NCI-H69 (cell line): ENCODE measurements at regions not wholly inside any gene's neighbourhood (a gene's known extent, or its start where the extent isn't known, plus 50 kb on each side); places are given as distances from the start of the nearest gene placed in this dataset.

Source experiments
- DNase-seq: peaks from one replicate; lab custom pipeline; 2025; lab: John Stamatoyannopoulos, UW

- no peak for DNase-seq
These were observed 416.8 kb downstream of the IRX2 start for GRCh38 chr5:2334719-2335118.

- DNase-seq: no peak
These were observed 418.2 kb downstream of the IRX2 start for GRCh38 chr5:2333291-2333690.

DNA sequence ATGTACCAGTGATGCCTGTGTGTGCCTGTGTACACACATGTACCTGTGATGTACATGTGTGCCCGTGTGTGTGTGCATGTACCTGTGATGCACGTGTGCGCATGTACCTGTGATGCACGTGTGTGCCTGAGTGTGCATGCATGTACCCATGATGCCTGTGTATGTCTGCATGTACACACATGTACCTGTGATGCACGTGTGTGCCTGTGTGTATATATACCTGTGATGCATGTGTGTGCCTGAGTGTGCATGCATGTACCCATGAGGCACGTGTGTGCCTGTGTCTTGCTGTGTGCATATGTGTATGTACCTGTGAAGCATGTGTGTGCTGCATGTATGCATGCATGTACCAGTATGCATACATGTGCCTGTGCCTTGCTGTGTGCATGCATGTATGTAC lies 419.0 kb downstream of the IRX2 start:
- no peak for DNase-seq

DNA sequence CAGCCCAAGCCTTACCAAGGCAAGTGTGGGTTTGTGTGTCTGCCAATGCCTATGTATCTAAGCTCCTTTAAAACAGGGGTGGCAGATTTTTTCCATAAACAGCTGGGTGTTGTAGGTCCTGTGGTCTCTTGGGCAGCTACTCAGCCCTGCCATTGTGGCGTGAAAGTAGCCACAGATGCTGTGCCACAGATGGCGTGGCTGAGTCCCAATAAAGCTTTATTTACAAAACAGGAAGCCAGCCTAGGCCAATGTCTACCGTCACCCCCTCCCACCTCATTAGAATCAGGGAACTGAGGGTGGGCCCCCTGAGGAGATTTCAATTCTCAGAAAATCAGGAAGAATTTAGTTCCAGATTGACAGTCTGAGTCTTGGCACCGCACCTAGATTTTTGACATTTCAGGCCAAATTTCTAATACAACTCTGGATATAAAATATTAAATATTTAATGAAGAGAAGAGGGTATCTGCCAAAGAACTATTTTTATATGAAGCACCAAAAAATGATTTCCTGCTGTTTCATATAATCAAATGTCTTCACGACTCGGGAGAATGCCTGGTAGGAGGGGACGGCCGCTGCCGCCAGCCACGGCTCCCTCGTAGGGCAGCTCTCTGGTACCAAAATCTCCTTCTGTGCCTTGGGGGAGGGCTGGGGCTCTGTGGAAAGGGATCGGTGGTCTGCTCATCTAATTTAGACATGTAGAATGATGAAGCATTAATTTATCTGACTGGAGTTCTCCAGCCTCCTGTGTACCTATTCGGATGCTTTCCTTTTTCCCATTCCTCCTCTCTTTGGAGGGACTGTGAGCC lies 420.9 kb downstream of the IRX2 start:
- DNase-seq: no peak

- no peak for DNase-seq
These were observed 421.7 kb downstream of the IRX2 start for GRCh38 chr5:2329741-2330140.

DNA sequence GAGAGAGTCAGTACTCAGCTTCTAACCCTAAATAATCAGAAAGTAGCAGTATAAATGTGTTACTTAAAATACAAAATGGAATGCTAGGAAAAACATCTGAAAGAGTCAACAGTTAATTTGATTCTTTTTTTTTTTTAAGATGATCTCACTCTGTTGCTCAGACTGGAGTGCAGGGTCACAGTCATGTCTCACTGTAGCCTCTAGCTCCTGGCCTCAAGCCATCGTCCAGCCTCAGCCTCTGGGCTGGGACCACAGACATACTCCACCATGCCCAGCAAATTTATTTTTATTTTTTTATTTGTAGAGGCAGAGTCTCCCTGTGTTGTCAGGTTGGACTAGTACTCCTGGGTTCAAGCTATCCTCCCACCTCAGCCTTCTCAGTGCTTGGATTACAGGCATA lies 424.9 kb downstream of the IRX2 start:
- DNase-seq: no peak

- no peak for DNase-seq
These were observed 426.7 kb downstream of the IRX2 start for GRCh38 chr5:2324788-2325187.

- no peak for DNase-seq
These were observed 430.9 kb downstream of the IRX2 start for GRCh38 chr5:2320611-2321010.

DNA sequence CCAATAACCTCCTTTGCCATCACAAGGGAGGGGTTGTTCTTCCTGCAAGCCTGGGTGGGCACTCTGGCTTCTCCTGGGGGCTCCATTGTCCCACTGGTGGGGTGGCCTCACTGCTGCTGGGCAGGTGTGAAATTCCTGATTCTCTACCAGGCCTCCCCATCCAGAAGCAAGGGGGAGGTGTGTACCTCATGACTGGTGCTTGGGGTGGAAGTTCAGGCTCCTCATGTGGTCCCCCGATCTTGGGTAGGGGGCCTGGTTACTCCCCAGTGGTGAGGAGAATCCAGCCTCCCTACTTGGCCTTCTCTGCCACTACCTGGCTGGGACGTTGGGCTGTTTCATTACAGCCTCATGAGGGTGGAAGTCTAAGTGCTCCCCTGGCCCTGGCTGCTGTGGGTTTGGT lies 433.9 kb downstream of the IRX2 start:
- no peak for DNase-seq

- no peak for DNase-seq
These were observed 429.1 kb upstream of the IRX4 start for GRCh38 chr5:2311851-2312250.

DNA sequence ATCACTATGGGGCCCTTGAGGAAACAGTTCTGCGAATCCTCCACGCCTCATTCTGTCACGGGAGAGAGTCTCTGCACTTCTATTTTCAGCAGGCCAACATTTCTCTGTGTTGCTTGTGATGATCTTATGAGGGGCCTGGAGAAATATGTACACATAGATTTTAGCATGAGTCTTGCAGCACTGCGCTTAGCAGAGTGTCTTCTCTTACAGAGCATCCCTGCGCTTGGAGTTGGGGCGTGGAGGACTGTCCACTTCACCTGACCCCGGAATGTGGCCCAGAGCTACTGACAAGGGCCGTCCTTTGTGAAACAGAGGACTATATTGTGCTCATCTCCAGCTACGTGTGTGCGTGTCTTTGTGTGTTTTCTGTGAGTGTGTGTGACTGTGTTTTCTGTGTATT lies 428.2 kb upstream of the IRX4 start:
- no peak for DNase-seq

DNA sequence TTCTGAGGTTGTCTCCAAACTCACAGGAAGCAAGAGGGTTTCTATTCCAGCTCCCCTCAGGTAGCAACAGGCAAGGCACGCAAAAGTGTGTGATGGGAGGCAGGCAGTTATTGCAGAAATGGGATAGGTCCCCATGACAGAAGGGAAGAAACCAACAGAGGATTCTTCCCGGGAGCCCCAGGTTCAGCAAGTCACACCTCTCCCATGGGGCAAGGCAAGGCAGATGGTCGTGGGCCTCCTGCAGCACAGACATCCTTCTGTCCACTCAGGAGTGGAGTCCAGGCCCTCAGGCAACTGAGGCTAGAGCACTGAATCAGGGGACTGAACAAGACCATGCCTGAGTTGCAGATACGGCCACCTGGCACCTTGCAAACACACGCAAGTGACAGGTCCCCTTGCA lies 424.9 kb upstream of the IRX4 start:
- DNase-seq: no peak

DNA sequence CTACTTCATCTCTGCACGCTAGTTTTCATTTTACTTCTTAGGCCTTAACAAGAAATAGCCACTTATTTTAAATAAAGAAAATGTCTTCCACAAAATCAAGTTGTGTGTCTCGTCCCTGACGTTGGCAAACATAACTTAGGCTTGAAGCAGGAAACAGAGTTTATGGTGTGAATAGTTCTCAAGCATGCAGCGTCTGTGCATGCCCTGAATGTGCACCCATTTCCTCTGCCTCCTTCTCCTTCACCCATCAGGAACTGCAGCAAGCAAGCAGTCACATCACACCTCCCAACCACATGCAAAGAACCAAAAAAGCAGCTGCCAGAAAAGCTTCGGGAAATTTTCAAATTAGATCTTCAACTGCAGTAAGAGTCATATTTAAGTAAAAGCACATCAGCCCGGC lies 424.0 kb upstream of the IRX4 start:
- no peak for DNase-seq

DNA sequence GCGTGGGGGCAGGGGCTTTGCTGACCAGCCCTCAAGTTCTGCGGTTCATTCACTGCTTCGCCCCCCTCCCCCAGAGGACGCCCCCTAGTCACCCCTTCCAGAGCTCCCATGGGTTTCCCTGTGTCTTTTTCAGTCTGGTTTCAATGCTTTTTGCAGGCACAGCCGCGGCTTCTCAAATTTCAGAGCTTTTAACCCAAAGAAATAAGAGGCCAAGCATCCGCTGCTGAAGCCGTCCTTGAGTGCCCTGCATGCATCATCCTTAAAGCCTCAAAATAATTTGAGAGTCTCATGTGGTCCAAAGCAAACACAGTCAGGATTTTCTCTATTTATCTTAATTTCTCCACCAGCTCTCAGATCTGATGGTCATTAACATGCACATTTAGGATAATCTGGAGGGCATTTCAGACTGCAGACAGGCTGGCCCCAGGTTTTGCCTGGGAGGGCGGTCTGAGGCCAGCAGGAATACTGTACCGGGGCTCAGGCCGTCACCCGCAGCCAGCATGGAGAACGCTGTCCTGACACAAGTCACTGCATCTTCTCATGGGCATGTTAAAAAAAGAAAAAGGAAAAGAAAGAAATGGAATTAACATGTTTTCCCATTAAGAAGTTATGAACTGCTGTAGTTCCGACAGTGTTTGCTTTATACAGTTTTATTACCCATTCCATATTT lies 420.8 kb upstream of the IRX4 start:
- no peak for DNase-seq

GRCh38 chr5:2302169-2302568 lies 419.4 kb upstream of the IRX4 start:
- DNase-seq: no peak

- DNase-seq: no peak
These were observed 418.3 kb upstream of the IRX4 start for GRCh38 chr5:2300861-2301574.

- no peak for DNase-seq
These were observed 417.7 kb upstream of the IRX4 start for GRCh38 chr5:2300421-2300820.

DNA sequence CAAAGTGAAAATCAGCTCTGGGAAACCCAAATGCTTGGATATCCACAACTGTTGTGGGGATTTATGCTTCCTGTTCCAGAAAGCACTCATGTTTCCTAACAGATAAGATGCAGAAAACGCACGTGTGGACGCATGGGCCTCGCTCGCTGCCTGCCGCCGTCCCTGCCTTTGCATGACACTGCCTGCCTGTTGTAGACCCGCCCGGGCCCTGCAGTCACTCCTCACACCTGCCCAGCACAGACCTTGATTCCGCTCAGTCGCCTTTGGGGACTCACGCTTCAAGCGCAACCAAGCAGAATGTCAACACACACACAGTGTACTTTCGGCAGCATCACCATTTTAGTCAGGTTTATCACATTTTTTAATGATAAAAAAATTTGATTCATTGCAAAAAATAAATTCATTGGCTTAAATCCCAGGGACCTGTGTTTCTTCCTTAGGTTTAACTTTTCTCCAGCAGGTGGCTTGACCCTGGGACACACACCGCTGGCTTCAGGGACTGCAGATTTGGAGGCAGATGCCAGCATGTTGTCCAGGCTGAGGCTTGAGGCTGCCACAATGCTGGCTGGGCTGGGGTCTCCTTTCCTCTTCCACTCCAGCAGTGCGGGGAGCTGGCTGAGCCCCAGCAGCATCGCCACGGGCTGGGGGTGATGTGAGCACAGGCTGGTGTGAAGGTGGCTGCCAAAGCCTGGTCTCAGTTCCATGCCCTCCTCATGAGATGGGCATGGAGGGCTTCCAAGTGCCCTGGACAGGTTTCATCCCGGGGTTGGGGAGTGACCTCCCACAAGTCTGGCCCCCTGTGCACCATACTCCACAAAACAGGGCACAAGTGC lies 416.9 kb upstream of the IRX4 start:
- no peak for DNase-seq

- no peak for DNase-seq
These were observed 416.1 kb upstream of the IRX4 start for GRCh38 chr5:2298781-2299180.

- DNase-seq: no peak
These were observed 415.3 kb upstream of the IRX4 start for GRCh38 chr5:2297991-2298390.

DNA sequence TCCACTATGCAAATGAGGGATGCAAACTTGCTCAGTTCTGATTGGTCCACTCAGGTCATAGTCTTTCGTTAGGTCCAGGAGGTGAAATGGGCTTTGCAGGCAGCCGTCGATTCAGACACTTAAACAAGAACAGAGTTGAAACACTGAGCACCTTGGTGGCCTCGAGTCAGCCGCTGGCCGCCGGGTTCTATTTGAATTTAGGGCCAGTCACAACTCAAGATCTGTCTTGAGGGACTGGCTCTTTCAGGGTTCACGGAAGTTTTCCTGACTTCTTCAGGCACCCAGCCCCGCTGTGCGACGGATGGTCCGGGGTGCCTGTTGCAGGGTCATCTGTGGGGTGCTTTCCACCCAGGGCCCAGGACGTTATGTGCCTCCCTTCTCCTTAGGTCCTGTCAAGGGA lies 412.8 kb upstream of the IRX4 start:
- DNase-seq: no peak

DNA sequence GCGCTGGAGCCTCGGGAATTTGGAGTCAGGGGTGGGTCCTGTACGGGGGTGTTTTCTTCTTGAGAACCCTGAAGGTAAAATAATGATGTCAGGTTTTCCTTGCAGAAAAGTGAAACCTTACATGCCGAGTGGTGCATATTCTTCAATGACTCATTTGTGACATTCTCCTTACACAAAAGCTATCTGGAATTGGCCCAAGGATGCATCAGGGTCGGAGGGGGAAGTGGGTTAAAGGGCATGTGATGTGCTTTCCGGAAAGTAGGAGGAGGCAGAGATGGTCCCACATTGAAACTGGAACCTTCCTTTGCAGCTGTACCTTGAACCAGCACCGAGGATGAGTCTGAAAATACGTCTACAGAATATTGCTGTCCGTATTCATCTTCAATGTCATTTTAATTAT lies 411.2 kb upstream of the IRX4 start:
- DNase-seq: no peak
